SIG-M5 (cell line): ENCODE measurements at regions not wholly inside any gene's neighbourhood (a gene's known extent, or its start where the extent isn't known, plus 50 kb on each side); places are given as distances from the start of the nearest gene placed in this dataset.
"Not testable (repeated sequence)": the region's sequence is repeated elsewhere in the genome, so short reads cannot be mapped to it uniquely, and the experiment has no call there.

Experiments
- DNase-seq: peaks from one replicate; lab custom pipeline; 2025; lab: John Stamatoyannopoulos, UW

GRCh38 chr4:163693776-163694175 lies 199.3 kb downstream of the TMA16 start:
- DNase-seq, result no peak

- DNase-seq, result no peak
These were observed 199.9 kb downstream of the TMA16 start for GRCh38 chr4:163694385-163694784.

- DNase-seq, result no peak
These were observed 202.6 kb downstream of the TMA16 start for GRCh38 chr4:163697121-163697520.

- DNase-seq, result not testable (repeated sequence)
These were observed 205.9 kb downstream of the TMA16 start for GRCh38 chr4:163700383-163700782.

- DNase-seq, result no peak
These were observed 207.4 kb downstream of the TMA16 start for GRCh38 chr4:163701916-163702315.

GRCh38 chr4:163702736-163703135 lies 208.2 kb downstream of the TMA16 start:
- no peak for DNase-seq

- no peak for DNase-seq
These were observed 208.8 kb downstream of the TMA16 start for GRCh38 chr4:163703251-163703650.

GRCh38 chr4:163707873-163708272 lies 213.4 kb downstream of the TMA16 start:
- no peak for DNase-seq

- DNase-seq, result no peak
These were observed 215.1 kb downstream of the TMA16 start for GRCh38 chr4:163709601-163710000.

GRCh38 chr4:163710158-163710557 lies 215.7 kb downstream of the TMA16 start:
- no peak for DNase-seq

GRCh38 chr4:163724495-163724894 lies 230.0 kb downstream of the TMA16 start:
- not testable (repeated sequence) for DNase-seq

- DNase-seq, result no peak
These were observed 232.2 kb downstream of the TMA16 start for GRCh38 chr4:163726641-163727040.

- no peak for DNase-seq
These were observed 236.6 kb downstream of the TMA16 start for GRCh38 chr4:163731071-163731470.

- DNase-seq, result no peak
These were observed 238.0 kb downstream of the TMA16 start for GRCh38 chr4:163732473-163732872.

GRCh38 chr4:163736876-163737275 lies 242.4 kb downstream of the TMA16 start:
- no peak for DNase-seq

GRCh38 chr4:163737846-163738245 lies 243.4 kb downstream of the TMA16 start:
- DNase-seq, result not testable (repeated sequence)

- DNase-seq, result no peak
These were observed 244.0 kb downstream of the TMA16 start for GRCh38 chr4:163738521-163738920.

GRCh38 chr4:163744861-163745260 lies 250.4 kb downstream of the TMA16 start:
- no peak for DNase-seq

- DNase-seq, result no peak
These were observed 252.8 kb downstream of the TMA16 start for GRCh38 chr4:163747293-163747692.

GRCh38 chr4:163747886-163748285 lies 253.4 kb downstream of the TMA16 start:
- no peak for DNase-seq

GRCh38 chr4:163748449-163748848 lies 254.0 kb downstream of the TMA16 start:
- DNase-seq, result no peak

GRCh38 chr4:163755013-163755412 lies 260.5 kb downstream of the TMA16 start:
- DNase-seq, result no peak

GRCh38 chr4:163757219-163757618 lies 262.7 kb downstream of the TMA16 start:
- no peak for DNase-seq

GRCh38 chr4:163758032-163758431 lies 263.5 kb downstream of the TMA16 start:
- no peak for DNase-seq

- DNase-seq, result no peak
These were observed 268.3 kb downstream of the TMA16 start for GRCh38 chr4:163762741-163763140.
